K562 (cell line): ENCODE measurements at regions not wholly inside any gene's neighbourhood (a gene's known extent, or its start where the extent isn't known, plus 50 kb on each side); places are given as distances from the start of the nearest gene placed in this dataset.

Experiments used
- CUX1 ChIP-seq: fragments of 200-800 bp; sonication (Bioruptor generic); IDR thresholded peaks from 2 replicates; pipeline ENCODE4 v1.6.1; 2016; ENCODE audit warnings: missing genetic modification characterization, missing compliant biosample characterization
- HIVEP1 ChIP-seq: fragments of 250-450 bp; sonication (Bioruptor Pico); IDR thresholded peaks from 2 replicates; pipeline ENCODE4 v1.4.0; 2020; ENCODE audit warnings: mild to moderate bottlenecking
- NFRKB ChIP-seq: fragments of 450-650 bp; IDR thresholded peaks from 2 replicates; pipeline ENCODE4 v1.6.1; 2016; ENCODE audit warnings: low read depth
- POLR2AphosphoS5 ChIP-seq: IDR thresholded peaks from 2 replicates; pipeline ENCODE4 v1.6.1; 2011; ENCODE audit warnings: mild to moderate bottlenecking, low read depth, low read length, moderate library complexity; ENCODE audit not compliant: control insufficient read depth, insufficient read depth
- RBM15 ChIP-seq: fragments of 200-400 bp; formaldehyde crosslinking; IDR thresholded peaks from 2 replicates; pipeline ENCODE4 v1.6.1; 2018; ENCODE audit warnings: mild to moderate bottlenecking, low read length, moderate library complexity; ENCODE audit not compliant: insufficient read depth
- TF ChIP-seq, protein P1 (sequence below): fragments of 150-350 bp; IDR thresholded peaks from 2 replicates; pipeline ENCODE4 v1.6.1; 2014; ENCODE audit warnings: low read depth, mild to moderate bottlenecking, low read length, borderline replicate concordance

GRCh38 chr2:234331966-234332365, 164.9 kb downstream of the ARL4C start (continued):
- TF ChIP-seq CUX1 (CRISPR knock-in tag), result no peak
- TF ChIP-seq RBM15, result no peak
- TF ChIP-seq HIVEP1 (CRISPR knock-in tag), result no peak
- TF ChIP-seq POLR2AphosphoS5, result no peak
- TF ChIP-seq NFRKB, result no peak
- TF ChIP-seq, protein P1, sequence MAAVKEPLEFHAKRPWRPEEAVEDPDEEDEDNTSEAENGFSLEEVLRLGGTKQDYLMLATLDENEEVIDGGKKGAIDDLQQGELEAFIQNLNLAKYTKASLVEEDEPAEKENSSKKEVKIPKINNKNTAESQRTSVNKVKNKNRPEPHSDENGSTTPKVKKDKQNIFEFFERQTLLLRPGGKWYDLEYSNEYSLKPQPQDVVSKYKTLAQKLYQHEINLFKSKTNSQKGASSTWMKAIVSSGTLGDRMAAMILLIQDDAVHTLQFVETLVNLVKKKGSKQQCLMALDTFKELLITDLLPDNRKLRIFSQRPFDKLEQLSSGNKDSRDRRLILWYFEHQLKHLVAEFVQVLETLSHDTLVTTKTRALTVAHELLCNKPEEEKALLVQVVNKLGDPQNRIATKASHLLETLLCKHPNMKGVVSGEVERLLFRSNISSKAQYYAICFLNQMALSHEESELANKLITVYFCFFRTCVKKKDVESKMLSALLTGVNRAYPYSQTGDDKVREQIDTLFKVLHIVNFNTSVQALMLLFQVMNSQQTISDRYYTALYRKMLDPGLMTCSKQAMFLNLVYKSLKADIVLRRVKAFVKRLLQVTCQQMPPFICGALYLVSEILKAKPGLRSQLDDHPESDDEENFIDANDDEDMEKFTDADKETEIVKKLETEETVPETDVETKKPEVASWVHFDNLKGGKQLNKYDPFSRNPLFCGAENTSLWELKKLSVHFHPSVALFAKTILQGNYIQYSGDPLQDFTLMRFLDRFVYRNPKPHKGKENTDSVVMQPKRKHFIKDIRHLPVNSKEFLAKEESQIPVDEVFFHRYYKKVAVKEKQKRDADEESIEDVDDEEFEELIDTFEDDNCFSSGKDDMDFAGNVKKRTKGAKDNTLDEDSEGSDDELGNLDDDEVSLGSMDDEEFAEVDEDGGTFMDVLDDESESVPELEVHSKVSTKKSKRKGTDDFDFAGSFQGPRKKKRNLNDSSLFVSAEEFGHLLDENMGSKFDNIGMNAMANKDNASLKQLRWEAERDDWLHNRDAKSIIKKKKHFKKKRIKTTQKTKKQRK, result no peak
